Urinary bladder (tissue), 3 donors: ENCODE measurements at regions not wholly inside any gene's neighbourhood (a gene's known extent, or its start where the extent isn't known, plus 50 kb on each side); places are given as distances from the start of the nearest gene placed in this dataset.
"Not testable (repeated sequence)": the region's sequence is repeated elsewhere in the genome, so short reads cannot be mapped to it uniquely, and the experiment has no call there.

Experiments
- DNase-seq: peaks from one replicate; pipeline ENCODE4 v3.0.0-alpha.2; 2015; ENCODE audit errors: extremely low spot score
- H3K27ac ChIP-seq: one replicate; pipeline ENCODE4 v1.5.1; 2013; ENCODE audit warnings: low read depth, mild to moderate bottlenecking, moderate library complexity
- H3K36me3 ChIP-seq: one replicate; pipeline ENCODE4 v1.6.1; 2013; ENCODE audit warnings: mild to moderate bottlenecking, moderate library complexity; ENCODE audit not compliant: insufficient read depth
- H3K4me1 ChIP-seq: one replicate; pipeline ENCODE4 v1.6.1; 2013; ENCODE audit warnings: mild to moderate bottlenecking, moderate library complexity; ENCODE audit not compliant: insufficient read depth
- H3K4me3 ChIP-seq: one replicate; pipeline ENCODE4 v1.5.1; 2013; ENCODE audit warnings: low read depth, low read length
- WGBS: extraction: QIAGEN DNeasy Blood & Tissue Kit; methylation state at CpG from one replicate; pipeline ENCODE4 v1.1.7; 2013; 5-methylcytosine and 5-hydroxymethylcytosine counted together
- donor health status: healthy with polysubstance abuse.
- donor health status: healthy.

GRCh38 chr1:200265104-200265503 lies 144.7 kb downstream of the ZNF281 start:
- 78% methylated on average over 1 of the region's 1 CpG for WGBS
- no peaks in the 10 kb centered on the region for H3K36me3 ChIP-seq

GRCh38 chr1:200263203-200263602 lies 146.6 kb downstream of the ZNF281 start:
- H3K36me3 ChIP-seq, result no peaks in the 10 kb centered on the region
- H3K27ac ChIP-seq, result no peak overlapping the region
- WGBS, result 88% methylated on average over 3 of the region's 3 CpGs
- H3K4me1 ChIP-seq, result no peaks in the 10 kb centered on the region
- H3K4me3 ChIP-seq, result no peak overlapping the region
- DNase-seq, result no peak

More at GRCh38 chr1:200265104-200265503, 144.7 kb downstream of the ZNF281 start:
- Histone ChIP-seq H3K4me3 (no peak overlapping the region), H3K27ac (no peak overlapping the region), H3K4me1 (no peaks in the 10 kb centered on the region)
- no peak for DNase-seq

GRCh38 chr1:200262326-200262965 lies 147.4 kb downstream of the ZNF281 start:
- Histone ChIP-seq H3K27ac (no peak overlapping the region), H3K36me3 (no peaks in the 10 kb centered on the region), H3K4me1 (no peaks in the 10 kb centered on the region), H3K4me3 (no peak overlapping the region)
- no peak for DNase-seq
- WGBS, result 87% methylated on average over 7 of the region's 7 CpGs

- H3K4me1 ChIP-seq, result no peaks in the 10 kb centered on the region
- H3K36me3 ChIP-seq, result no peaks in the 10 kb centered on the region
- no peak overlapping the region for H3K27ac ChIP-seq
- no peak for DNase-seq
- WGBS, result 77% methylated on average over 5 of the region's 5 CpGs
- H3K4me3 ChIP-seq, result no peak overlapping the region
Observed at GRCh38 chr1:200260597-200261335, 149.1 kb downstream of the ZNF281 start.

GRCh38 chr1:200258447-200259375 lies 151.1 kb downstream of the ZNF281 start:
- Histone ChIP-seq H3K4me1 (no peaks in the 10 kb centered on the region), H3K4me3 (no peak overlapping the region), H3K27ac (no peak overlapping the region), H3K36me3 (no peaks in the 10 kb centered on the region)
- 90% methylated on average over 10 of the region's 10 CpGs for WGBS
- DNase-seq, result no peak

GRCh38 chr1:200257235-200257634 lies 152.6 kb downstream of the ZNF281 start:
- Histone ChIP-seq H3K27ac (no peak overlapping the region), H3K36me3 (no peaks in the 10 kb centered on the region), H3K4me3 (no peak overlapping the region), H3K4me1 (no peaks in the 10 kb centered on the region)
- WGBS, result 47% methylated on average over 10 of the region's 10 CpGs
- DNase-seq, result no peak

- not testable (repeated sequence) for H3K4me3 ChIP-seq, H3K36me3 ChIP-seq, DNase-seq, H3K27ac ChIP-seq, H3K4me1 ChIP-seq
- WGBS, result 91% methylated on average over 9 of the region's 9 CpGs
Observed at GRCh38 chr1:200254602-200255001, 155.2 kb downstream of the ZNF281 start.

GRCh38 chr1:200253774-200254495 lies 155.9 kb downstream of the ZNF281 start:
- no peaks in the 10 kb centered on the region for H3K4me1 ChIP-seq
- WGBS, result 90% methylated on average over 7 of the region's 7 CpGs
- H3K4me3 ChIP-seq, result no peak overlapping the region
- H3K36me3 ChIP-seq, result no peaks in the 10 kb centered on the region
- no peak overlapping the region for H3K27ac ChIP-seq
- DNase-seq, result no peak

- Histone ChIP-seq H3K36me3 (no peaks in the 10 kb centered on the region), H3K27ac (no peak overlapping the region), H3K4me1 (no peaks in the 10 kb centered on the region), H3K4me3 (no peak overlapping the region)
- no peak for DNase-seq
- WGBS, result 76% methylated on average over 5 of the region's 5 CpGs
Observed at GRCh38 chr1:200252531-200252930, 157.3 kb downstream of the ZNF281 start.

- 69% methylated on average over 5 of the region's 5 CpGs for WGBS
- H3K4me1 ChIP-seq, result no peaks in the 10 kb centered on the region
- no peak overlapping the region for H3K27ac ChIP-seq
- DNase-seq, result no peak
- no peaks in the 10 kb centered on the region for H3K36me3 ChIP-seq
- no peak overlapping the region for H3K4me3 ChIP-seq
Observed at GRCh38 chr1:200250469-200250868, 159.4 kb downstream of the ZNF281 start.

- no peak for DNase-seq
- WGBS, result 69% methylated on average over 8 of the region's 8 CpGs
- Histone ChIP-seq H3K4me3 (no peak overlapping the region), H3K27ac (no peak overlapping the region), H3K4me1 (no peaks in the 10 kb centered on the region), H3K36me3 (no peaks in the 10 kb centered on the region)
Observed at GRCh38 chr1:200248541-200248940, 161.3 kb downstream of the ZNF281 start.

- Histone ChIP-seq H3K4me3 (no peak overlapping the region), H3K4me1 (no peaks in the 10 kb centered on the region), H3K36me3 (no peaks in the 10 kb centered on the region), H3K27ac (no peak overlapping the region)
- WGBS, result 54% methylated on average over 14 of the region's 14 CpGs
- no peak for DNase-seq
Observed at GRCh38 chr1:200247518-200247917, 162.3 kb downstream of the ZNF281 start.

- DNase-seq, result no peak
- H3K4me3 ChIP-seq, result no peak overlapping the region
- WGBS, result 67% methylated on average over 7 of the region's 7 CpGs
- H3K27ac ChIP-seq, result no peak overlapping the region
- no peaks in the 10 kb centered on the region for H3K4me1 ChIP-seq
- H3K36me3 ChIP-seq, result no peaks in the 10 kb centered on the region
Observed at GRCh38 chr1:200245473-200245872, 164.4 kb downstream of the ZNF281 start.
